Fibroblast of lung (primary cell): ENCODE measurements at regions not wholly inside any gene's neighbourhood (a gene's known extent, or its start where the extent isn't known, plus 50 kb on each side); places are given as distances from the start of the nearest gene placed in this dataset.

Experiments
- DNase-seq, 2 donors: peaks; one replicate each; pipeline versions ENCODE4 v3.0.0 to v3.0.0-alpha.2; 2010; ENCODE audit warnings: low read depth in 2 of 2
- H2AFZ ChIP-seq: 2 replicates; pipeline ENCODE4 v1.5.1; 2012; ENCODE audit warnings: low read length, control low read depth, inconsistent platforms
- H3K27ac ChIP-seq: 2 replicates; pipeline ENCODE4 v1.5.1; 2011; ENCODE audit warnings: low read length, control low read depth; ENCODE audit not compliant: insufficient read depth
- H3K27me3 ChIP-seq: 2 replicates; pipeline ENCODE4 v1.5.1; 2011; ENCODE audit warnings: mild to moderate bottlenecking, low read length; ENCODE audit not compliant: control insufficient read depth, insufficient read depth
- H3K36me3 ChIP-seq: 2 replicates; pipeline ENCODE4 v1.5.1; 2011; ENCODE audit warnings: low read length; ENCODE audit not compliant: control insufficient read depth, insufficient read depth
- H3K4me1 ChIP-seq: 2 replicates; pipeline ENCODE4 v1.5.1; 2011; ENCODE audit warnings: low read length; ENCODE audit not compliant: control insufficient read depth, insufficient read depth; ENCODE audit errors: extremely low read depth
- H3K4me2 ChIP-seq: 2 replicates; pipeline ENCODE4 v1.5.1; 2011; ENCODE audit warnings: low read length, control low read depth; ENCODE audit not compliant: insufficient read depth; ENCODE audit errors: extremely low read depth
- H3K4me3 ChIP-seq, 4 experiments: fragments of 200-600 bp in 1 of 4; sonication (generic) in 1 of 4; replicated peaks in 1 of 4; 2 replicates each; pipeline ENCODE4 v1.5.1; 2011 to 2016; ENCODE audit warnings: low read length in 4 of 4, low read depth in 3 of 4, mild to moderate bottlenecking in 3 of 4, control low read depth in 2 of 4, inconsistent platforms in 1 of 4, mixed read lengths in 1 of 4; ENCODE audit not compliant: insufficient read depth in 1 of 4; ENCODE audit errors: control extremely low read depth in 1 of 4
- H3K79me2 ChIP-seq: 2 replicates; pipeline ENCODE4 v1.5.1; 2012; ENCODE audit warnings: mild to moderate bottlenecking, low read length, inconsistent platforms; ENCODE audit not compliant: control insufficient read depth, insufficient read depth
- H3K9ac ChIP-seq: 2 replicates; pipeline ENCODE4 v1.5.1; 2011; ENCODE audit warnings: mild to moderate bottlenecking, low read length, control low read depth; ENCODE audit not compliant: insufficient read depth
- H3K9me3 ChIP-seq: 2 replicates; pipeline ENCODE4 v1.5.1; 2012; ENCODE audit warnings: low read depth, low read length; ENCODE audit not compliant: control insufficient read depth, insufficient read depth
- H4K20me1 ChIP-seq: 2 replicates; pipeline ENCODE4 v1.5.1; 2011; ENCODE audit warnings: low read length; ENCODE audit not compliant: control insufficient read depth, insufficient read depth; ENCODE audit errors: extremely low read depth
- CTCF ChIP-seq, 2 donors: IDR thresholded peaks in 1 of 2; conservative IDR thresholded peaks in 1 of 2; 1 replicate in 1 of 2; 2 replicates in 1 of 2; pipeline ENCODE4 v1.5.1; 2011 to 2012; ENCODE audit warnings: low read length in 2 of 2, control low read depth in 1 of 2, inconsistent platforms in 1 of 2, low read depth in 1 of 2, mild to moderate bottlenecking in 1 of 2
- EZH2 ChIP-seq: IDR thresholded peaks from 2 replicates; pipeline ENCODE4 v1.5.1; 2012; ENCODE audit warnings: low read length, control low read depth, mild to moderate bottlenecking; ENCODE audit errors: missing control alignments

GRCh38 chr1:29754573-29755375 lies 518.5 kb downstream of the PTPRU start:
- no peak for DNase-seq
- TF ChIP-seq CTCF (conservative IDR thresholded peaks at IDR 0.05 in 1 of 2, IDR thresholded peaks at IDR 0.05 in 1 of 2; ENCODE audit: low read depth in 1 of 2, low read length in 2 of 2) (no peak), EZH2 (no peak)
- Histone ChIP-seq H2AFZ (no peak overlapping the region), H3K27me3 (no peaks in the 10 kb centered on the region), H3K79me2 (no peaks in the 10 kb centered on the region), H3K4me1 (no peaks in the 10 kb centered on the region), H3K9ac (no peak overlapping the region), H3K27ac (no peak overlapping the region), H3K9me3 (no peaks in the 10 kb centered on the region), H4K20me1 (no peaks in the 10 kb centered on the region), H3K4me2 (no peak overlapping the region), H3K4me3 (no peak overlapping the region), H3K36me3 (no peaks in the 10 kb centered on the region)

GRCh38 chr1:29753771-29754572 lies 517.6 kb downstream of the PTPRU start:
- Histone ChIP-seq H3K9ac (no peak overlapping the region), H3K4me3 (no peak overlapping the region), H3K9me3 (no peaks in the 10 kb centered on the region), H3K4me2 (no peak overlapping the region), H3K4me1 (no peaks in the 10 kb centered on the region), H3K36me3 (no peaks in the 10 kb centered on the region), H3K27me3 (no peaks in the 10 kb centered on the region), H3K79me2 (no peaks in the 10 kb centered on the region), H4K20me1 (no peaks in the 10 kb centered on the region), H3K27ac (no peak overlapping the region), H2AFZ (no peak overlapping the region)
- TF ChIP-seq CTCF (conservative IDR thresholded peaks at IDR 0.05 in 1 of 2, IDR thresholded peaks at IDR 0.05 in 1 of 2; ENCODE audit: low read depth in 1 of 2, low read length in 2 of 2) (no peak), EZH2 (no peak)
- DNase-seq = no peak

GRCh38 chr1:29753244-29753643 lies 516.9 kb downstream of the PTPRU start:
- no peaks in the 10 kb centered on the region for H3K36me3 ChIP-seq
- no peak overlapping the region for H3K4me2 ChIP-seq
- no peak overlapping the region for H3K9ac ChIP-seq
- H3K4me3 ChIP-seq = no peak overlapping the region
- H2AFZ ChIP-seq = no peak overlapping the region
- no peak for DNase-seq
- H3K27me3 ChIP-seq = no peaks in the 10 kb centered on the region
- H3K27ac ChIP-seq = no peak overlapping the region
- no peaks in the 10 kb centered on the region for H4K20me1 ChIP-seq
- TF ChIP-seq CTCF (conservative IDR thresholded peaks at IDR 0.05 in 1 of 2, IDR thresholded peaks at IDR 0.05 in 1 of 2; ENCODE audit: low read depth in 1 of 2, low read length in 2 of 2) (no peak), EZH2 (no peak)
- no peaks in the 10 kb centered on the region for H3K4me1 ChIP-seq
- no peaks in the 10 kb centered on the region for H3K9me3 ChIP-seq
- no peaks in the 10 kb centered on the region for H3K79me2 ChIP-seq
